ENCODE measurements at regions not wholly inside any gene's neighbourhood (a gene's known extent, or its start where the extent isn't known, plus 50 kb on each side); places are given as distances from the start of the nearest gene placed in this dataset.

DNA sequence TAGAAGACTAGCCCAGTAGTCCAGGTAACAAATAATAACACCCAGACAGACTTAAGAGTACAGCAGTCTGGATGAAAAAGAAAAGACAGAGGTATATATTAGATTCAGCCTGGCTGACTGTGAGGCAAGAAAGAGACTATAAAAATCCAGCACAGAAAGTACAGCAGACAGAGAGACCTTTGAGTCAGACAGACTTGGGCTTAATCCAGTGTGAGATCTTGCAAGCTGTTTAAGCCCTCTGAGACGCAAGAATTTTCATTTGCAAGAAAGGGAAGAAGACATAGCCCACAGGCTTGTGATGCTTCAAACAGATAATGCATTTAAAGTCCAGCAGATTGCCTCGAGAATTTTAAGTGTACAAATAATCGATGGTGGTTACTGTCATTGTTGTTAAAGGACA, 471.4 kb downstream of the LIG4 start:
- peak; percentile 59 for DNase-seq (ENCODE audit: low read depth, low spot score)

- DNase-seq (ENCODE audit: low read depth, low spot score), result no peak
These were observed 471.8 kb downstream of the LIG4 start for GRCh38 chr13:107743526-107743925.

- no peak for DNase-seq (ENCODE audit: low read depth, low spot score)
These were observed 472.2 kb downstream of the LIG4 start for GRCh38 chr13:107743100-107743499.

DNA sequence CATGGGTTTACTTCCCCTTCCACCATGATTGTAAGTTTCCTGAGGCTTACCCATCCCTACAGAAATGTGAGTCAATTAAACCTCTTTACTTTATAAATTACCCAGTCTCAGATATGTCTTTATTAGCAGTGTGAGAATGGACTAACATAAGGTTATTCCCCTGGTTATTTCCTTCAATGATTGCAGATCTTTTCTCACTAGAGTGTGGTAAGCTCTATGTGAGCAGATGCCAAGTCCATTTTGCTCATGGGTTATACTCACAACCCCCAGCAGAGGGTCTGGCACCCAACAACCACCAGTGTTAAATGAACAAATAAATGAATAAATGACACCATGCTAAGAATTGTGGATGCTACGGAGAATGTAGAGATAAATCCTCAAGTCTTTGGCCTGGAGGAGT, 472.8 kb downstream of the LIG4 start:
- DNase-seq (ENCODE audit: low read depth, low spot score), result no peak

GRCh38 chr13:107738004-107738403, 477.3 kb downstream of the LIG4 start:
- DNase-seq (ENCODE audit: low read depth, low spot score), result no peak

- peak; percentile 43 for DNase-seq (ENCODE audit: low read depth, low spot score)
These were observed 478.6 kb downstream of the LIG4 start for GRCh38 chr13:107736731-107737130.

DNA sequence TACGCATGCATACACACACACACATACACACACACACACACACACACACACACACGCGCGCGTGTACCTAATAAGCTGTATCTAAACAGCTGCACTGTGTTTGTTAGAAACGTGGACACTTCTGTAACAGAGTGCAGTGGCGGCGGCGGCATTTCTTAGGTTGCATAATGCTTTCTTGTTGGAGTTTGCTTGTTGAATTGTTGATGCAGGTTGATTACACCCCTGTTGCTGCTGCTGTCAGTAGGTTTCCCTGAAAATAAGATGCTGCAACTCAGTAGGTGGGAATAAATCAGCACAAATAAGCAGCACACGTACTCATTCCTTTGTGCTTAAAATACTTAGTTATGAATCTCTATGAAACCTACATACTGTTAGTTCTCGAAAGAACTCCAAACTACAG, 479.2 kb downstream of the LIG4 start:
- DNase-seq (ENCODE audit: low read depth, low spot score), result no peak

DNA sequence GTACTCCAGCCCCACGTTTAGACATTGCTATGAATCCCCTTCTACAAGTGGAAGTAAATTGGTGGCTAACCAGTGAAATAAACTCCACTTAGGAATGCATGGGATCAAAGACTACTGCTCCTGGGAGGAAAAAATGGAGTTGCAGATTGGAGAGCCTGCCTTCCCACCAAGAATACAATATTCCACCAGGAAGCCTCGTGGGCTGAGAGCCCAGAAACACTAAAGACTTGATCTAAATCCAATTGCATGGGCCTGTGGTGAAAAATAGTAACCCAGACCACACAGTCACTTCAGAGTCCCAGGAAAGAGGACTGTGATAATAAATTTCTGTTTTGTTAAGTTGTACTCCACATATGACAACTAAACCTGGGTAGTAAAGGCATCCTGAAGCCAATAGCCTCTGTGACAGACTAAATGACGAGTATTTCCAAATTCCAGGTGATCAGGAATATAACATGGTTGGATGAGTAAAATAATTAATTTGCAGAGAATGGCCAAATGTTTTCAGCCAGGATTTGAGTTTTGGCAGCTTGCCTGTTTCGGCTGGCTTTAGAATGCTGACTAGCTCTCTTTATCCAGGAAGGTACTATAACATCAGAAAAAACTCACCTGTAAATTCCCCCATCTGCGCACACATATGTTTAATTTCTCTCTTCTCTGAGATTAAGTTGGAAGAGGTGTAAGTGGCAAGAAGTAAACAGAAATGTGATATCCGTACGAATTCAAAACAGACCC, 480.3 kb downstream of the LIG4 start:
- peak; percentile 79 for DNase-seq (ENCODE audit: low read depth, low spot score)

- no peak for DNase-seq (ENCODE audit: low read depth, low spot score)
These were observed 482.1 kb downstream of the LIG4 start for GRCh38 chr13:107733276-107733675.

DNA sequence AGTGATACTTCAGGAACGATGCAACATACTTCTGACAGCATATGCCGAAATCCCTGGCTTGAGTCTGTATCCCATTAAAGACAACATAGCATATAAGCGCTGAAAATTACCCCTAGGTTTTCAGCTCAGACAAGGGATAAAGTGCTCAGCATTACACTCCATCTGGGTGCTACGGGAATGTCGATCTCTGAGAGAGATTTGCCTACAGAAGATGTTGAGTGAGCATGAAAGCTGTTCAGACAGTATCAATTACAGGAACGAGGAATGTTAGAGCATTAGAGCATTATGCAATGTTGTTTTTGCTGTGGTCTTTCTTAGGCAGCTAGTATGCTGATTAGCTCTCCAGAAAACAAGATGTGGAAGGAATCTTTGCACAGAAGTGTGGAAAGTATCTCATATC, 484.5 kb downstream of the LIG4 start:
- DNase-seq (ENCODE audit: low read depth, low spot score), result peak; percentile 65

- peak; percentile 16 for DNase-seq (ENCODE audit: low read depth, low spot score)
These were observed 494.0 kb downstream of the LIG4 start for GRCh38 chr13:107721125-107721869.

- no peak for DNase-seq (ENCODE audit: low read depth, low spot score)
These were observed 498.6 kb downstream of the LIG4 start for GRCh38 chr13:107716741-107717140.

GRCh38 chr13:107716241-107716640, 499.1 kb downstream of the LIG4 start:
- no peak for DNase-seq (ENCODE audit: low read depth, low spot score)

GRCh38 chr13:107715496-107715895, 499.8 kb downstream of the LIG4 start:
- DNase-seq (ENCODE audit: low read depth, low spot score), result no peak

DNA sequence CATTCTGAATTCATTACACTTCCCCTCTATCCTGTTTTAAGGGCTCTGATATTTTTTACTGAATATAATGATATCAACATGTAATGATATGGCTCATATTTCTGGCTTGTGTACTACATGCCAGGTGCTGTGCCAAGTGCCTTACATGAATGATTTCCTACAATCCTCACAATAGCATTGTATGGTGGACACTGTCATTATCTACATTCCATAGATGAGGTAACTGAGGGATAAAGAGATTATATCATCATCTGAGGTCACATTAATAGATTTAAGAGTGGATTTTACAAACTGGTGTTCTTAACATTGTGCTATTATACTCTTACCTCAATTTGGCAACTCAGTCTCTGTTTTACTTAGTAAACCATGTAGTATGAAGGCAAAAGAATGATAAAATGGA, 502.0 kb downstream of the LIG4 start:
- DNase-seq (ENCODE audit: low read depth, low spot score), result no peak

DNA sequence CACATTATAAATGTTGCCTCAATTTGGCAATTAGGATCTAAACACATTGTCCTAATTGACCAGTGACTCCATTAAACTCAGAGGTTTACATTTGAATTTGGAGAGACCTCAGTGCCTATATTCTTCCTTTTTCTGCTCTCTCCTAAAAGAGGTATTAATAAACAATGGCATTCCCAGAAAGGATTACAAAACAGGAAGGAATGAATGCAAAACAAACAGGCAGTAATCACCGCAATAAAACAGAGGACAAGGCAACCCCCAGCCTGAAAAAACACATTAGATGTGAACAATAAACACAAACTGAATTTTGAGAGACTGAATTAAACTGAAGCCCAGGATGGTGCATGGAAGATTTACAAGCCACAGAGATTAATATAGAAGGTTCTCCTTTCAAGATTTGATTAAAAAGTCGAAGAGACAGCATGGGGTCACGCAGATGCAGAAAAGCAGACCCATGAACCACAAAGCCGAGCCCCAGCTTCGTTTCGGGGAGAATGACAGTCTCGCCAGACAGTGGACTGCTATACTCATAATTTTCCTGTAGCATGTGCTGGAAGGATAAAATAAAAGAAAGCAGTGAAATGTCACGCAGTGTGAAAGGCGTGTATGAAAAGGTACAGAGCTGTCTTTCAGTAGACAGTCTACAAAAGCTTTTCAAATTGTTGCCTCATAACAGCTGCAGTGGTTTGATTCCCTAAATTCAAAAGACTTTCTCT, 503.0 kb downstream of the LIG4 start:
- DNase-seq (ENCODE audit: low read depth, low spot score), result no peak

DNA sequence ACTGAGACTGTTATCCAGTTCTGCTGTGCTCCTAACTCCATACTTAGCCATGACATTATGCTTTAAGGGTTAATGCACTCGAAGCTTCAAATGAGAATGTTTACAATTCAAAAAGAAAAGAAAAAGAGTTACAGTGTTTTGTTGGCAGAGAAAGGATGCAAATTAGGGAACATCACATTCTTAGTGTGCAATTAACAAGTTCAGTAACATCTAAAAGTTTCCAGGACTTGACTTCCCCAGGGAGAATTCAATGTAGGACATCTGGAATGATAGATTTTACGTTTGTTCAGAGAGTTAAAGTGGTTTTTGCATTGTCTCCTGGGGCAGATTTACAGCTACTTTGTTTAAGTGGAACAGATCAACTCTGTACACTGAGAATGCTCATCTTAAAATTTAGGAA, 525.2 kb downstream of the LIG4 start:
- DNase-seq (ENCODE audit: low read depth, low spot score), result no peak

DNA sequence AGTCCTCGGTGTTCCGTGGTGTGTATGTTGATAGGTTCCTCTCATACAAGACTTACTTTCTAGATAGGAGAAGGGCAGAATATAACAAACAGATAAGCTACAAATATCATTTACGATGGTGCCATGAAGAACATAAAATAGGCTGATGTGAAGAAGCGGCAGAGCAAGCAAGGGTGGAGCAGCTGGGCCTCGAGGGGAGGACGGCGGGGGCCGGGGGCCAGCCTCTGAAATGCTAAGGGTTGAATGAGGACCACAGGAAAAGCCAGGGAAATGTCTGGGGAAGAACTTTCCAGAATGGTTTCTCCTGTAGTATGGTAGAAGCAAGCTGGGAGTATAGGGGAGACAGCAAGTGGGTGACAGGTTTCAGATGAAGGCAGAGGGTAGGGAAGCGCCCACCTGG, 529.5 kb downstream of the LIG4 start:
- DNase-seq (ENCODE audit: low read depth, low spot score), result no peak

- no peak for DNase-seq (ENCODE audit: low read depth, low spot score)
These were observed 533.7 kb downstream of the LIG4 start for GRCh38 chr13:107681600-107681999.

- DNase-seq (ENCODE audit: low read depth, low spot score), result no peak
These were observed 535.2 kb downstream of the LIG4 start for GRCh38 chr13:107680115-107680514.

- no peak for DNase-seq (ENCODE audit: low read depth, low spot score)
These were observed 537.2 kb downstream of the LIG4 start for GRCh38 chr13:107678075-107678689.

- DNase-seq (ENCODE audit: low read depth, low spot score), result no peak
These were observed 539.3 kb downstream of the LIG4 start for GRCh38 chr13:107675847-107676550.
